ENCODE measurements at regions not wholly inside any gene's neighbourhood (a gene's known extent, or its start where the extent isn't known, plus 50 kb on each side); places are given as distances from the start of the nearest gene placed in this dataset.

DNA sequence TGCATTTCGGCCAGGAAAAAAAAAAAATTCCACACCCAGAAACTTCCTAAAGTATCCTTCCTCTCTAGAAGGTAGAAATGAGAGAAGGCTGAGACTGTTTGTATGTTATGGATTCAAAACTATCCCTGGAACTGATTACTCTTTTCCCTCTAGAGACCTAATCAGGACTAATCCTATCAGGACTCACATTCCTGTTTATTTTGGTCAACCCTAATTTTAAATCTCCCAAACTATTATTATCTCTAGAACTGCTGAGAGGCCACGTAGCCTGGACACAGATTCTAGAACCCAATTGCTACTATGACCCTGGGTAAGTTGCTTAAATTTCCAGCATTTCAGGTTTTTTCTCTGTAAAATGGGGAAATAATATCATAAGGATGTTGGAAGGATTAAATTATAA lies 346.8 kb upstream of the MEOX2 start:
- TF ChIP-seq TAF1 (IDR thresholded peaks at IDR 0.05; ENCODE audit: borderline replicate concordance, low read depth, low read length) (no peak), POLR2A (IDR thresholded peaks at IDR 0.05; ENCODE audit: low read depth, low read length) (no peak), POLR2AphosphoS5 (IDR thresholded peaks at IDR 0.05; ENCODE audit: low read depth, low read length) (no peak)

All from GM12892 (cell line).